ENCODE measurements at regions not wholly inside any gene's neighbourhood (a gene's known extent, or its start where the extent isn't known, plus 50 kb on each side); places are given as distances from the start of the nearest gene placed in this dataset.

DNA sequence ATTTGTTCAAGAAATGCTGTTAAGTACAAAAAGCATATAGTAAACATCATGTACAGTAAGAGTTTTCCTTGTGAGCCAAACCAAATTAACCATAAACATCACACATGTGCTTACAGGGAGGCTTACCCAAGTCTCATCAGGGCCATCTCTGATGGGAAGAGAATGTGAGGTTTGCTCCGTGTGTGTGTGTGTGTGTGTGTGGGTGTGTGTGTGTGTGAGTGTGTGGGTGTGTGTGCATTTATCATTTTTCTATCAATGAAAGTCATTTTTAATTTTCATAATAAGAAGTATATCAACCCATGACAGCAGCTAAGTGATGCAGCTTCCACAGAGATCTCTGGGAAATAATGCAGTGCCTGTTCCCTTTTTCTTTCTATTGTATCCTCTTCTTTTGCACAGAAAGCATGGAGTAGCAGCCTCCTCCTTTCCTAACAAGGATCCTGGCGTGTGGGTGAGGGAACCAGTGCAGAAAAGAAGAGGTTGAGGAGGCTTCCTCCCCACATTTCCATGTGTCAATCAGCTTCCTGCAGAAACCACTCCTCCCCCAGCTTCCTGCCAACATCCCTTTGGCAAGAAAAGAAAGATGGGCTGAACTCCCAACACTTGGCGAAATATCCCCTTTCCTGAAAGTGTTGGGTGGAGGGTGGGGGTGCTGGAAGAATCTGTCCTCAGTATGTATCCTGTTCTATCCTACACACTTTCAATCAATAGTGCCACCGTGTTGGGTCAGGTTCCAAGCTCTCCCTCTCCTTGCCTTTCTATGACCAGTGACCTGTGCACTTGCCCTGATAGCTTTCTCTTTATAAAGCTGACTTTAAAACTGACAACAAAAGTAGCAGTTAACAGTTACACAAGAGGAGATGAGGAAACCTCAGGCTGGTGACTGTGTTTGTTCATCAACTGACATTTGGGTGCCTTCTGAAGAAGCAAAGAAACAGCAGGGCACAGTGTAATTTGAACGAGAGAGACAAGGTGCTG lies 251.8 kb upstream of the CITED2 start:
- Histone ChIP-seq H3K27ac (ENCODE audit: low read depth, low read length) (no peak overlapping the region), H3K4me3 (ENCODE audit: low read length) (no peak overlapping the region), H3K4me1 (ENCODE audit: control insufficient read depth, insufficient read depth, low read length) (no peaks in the 10 kb centered on the region), H3K36me3 (ENCODE audit: control insufficient read depth, insufficient read depth, low read length) (no peaks in the 10 kb centered on the region), H3K27me3 (ENCODE audit: control insufficient read depth, insufficient read depth, low read length) (no peaks in the 10 kb centered on the region), H3K9ac (ENCODE audit: low read length) (no peak overlapping the region)

DNA sequence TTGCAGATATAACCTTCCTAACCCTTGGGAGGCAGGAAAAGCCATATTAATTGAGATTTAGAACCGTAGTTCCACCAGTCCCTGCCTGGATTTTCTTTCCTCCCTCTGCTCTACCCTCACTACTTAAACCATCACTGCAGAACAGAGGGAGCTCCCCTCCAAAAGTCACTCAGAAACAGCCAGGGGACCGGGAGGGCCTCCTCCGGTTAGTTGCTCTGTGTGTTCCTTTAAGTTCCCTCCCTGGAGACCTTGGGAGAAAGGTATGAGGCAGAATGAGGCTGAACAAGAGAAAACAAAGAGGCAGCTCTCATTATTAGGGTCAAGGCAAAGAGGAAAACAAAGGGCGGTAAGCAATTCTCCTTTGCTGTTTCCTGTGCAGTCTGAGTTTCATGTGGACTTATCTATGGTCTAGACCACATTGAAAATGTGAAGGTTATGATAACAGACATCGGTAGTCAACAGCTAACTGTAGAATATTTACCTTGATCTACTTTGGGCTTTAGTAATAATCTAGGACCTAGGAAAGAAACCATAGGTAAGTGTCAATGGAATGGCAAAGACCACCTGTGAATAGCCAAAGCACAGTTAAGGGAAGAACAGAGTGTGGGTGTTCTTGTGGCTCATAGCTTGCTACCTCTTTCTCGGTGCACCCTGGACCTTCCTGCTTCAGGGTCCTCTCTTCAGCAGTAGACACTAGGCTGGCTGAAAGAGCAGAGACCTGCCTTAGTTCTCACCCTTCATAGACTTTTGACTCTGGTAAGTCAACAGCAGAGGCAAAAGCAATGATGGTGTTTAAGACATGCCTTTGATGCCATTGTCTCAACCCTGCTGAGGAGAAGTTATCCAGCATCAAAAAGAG lies 250.9 kb upstream of the CITED2 start:
- Histone ChIP-seq H3K27ac (ENCODE audit: low read depth, low read length) (no peak overlapping the region), H3K4me1 (ENCODE audit: control insufficient read depth, insufficient read depth, low read length) (no peaks in the 10 kb centered on the region), H3K36me3 (ENCODE audit: control insufficient read depth, insufficient read depth, low read length) (no peaks in the 10 kb centered on the region), H3K27me3 (ENCODE audit: control insufficient read depth, insufficient read depth, low read length) (no peaks in the 10 kb centered on the region), H3K4me3 (ENCODE audit: low read length) (no peak overlapping the region), H3K9ac (ENCODE audit: low read length) (no peak overlapping the region)

DNA sequence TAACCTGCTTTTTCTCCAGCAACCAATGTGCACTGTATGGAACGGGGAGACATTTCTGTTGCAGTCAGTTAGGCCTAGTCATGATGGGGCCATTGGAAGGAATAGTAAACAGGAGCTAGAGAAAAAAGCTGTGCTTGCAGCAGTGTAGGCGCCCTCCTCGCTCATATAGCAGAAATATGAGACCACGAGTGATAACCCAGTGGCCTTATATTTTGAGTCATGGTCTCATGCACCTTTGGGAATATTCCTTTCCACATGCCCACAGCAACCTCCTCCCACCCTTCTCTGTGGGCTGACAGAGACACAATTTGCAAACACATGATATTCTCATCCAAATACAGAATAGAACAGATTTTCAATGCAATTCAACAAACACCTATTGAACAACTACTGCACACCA lies 248.9 kb upstream of the CITED2 start:
- Histone ChIP-seq H3K27ac (ENCODE audit: low read depth, low read length) (no peak overlapping the region), H3K36me3 (ENCODE audit: control insufficient read depth, insufficient read depth, low read length) (no peaks in the 10 kb centered on the region), H3K27me3 (ENCODE audit: control insufficient read depth, insufficient read depth, low read length) (no peaks in the 10 kb centered on the region), H3K4me1 (ENCODE audit: control insufficient read depth, insufficient read depth, low read length) (no peaks in the 10 kb centered on the region), H3K4me3 (ENCODE audit: low read length) (no peak overlapping the region), H3K9ac (ENCODE audit: low read length) (no peak overlapping the region)

DNA sequence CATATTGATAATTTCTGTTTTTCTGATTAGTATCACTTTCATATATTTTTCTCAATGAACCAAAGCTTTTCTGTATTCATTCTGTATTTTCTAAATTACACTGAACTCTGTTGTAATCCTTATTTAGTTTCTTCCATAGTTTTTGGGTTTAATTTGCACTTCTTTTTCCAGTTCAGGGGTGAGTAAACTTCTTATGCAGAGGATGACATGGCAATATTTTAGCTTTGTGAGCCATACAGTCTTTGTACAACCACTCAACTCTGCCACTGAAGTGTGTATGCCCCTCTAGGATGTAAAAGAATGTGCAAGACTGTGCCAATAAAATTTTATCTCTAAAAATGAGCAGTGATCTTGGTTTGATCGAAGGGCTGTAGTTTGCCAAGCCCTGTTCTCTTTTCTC lies 239.0 kb upstream of the CITED2 start:
- no peak overlapping the region for H3K27ac ChIP-seq (ENCODE audit: low read depth, low read length)
- no peaks in the 10 kb centered on the region for H3K4me1 ChIP-seq (ENCODE audit: control insufficient read depth, insufficient read depth, low read length)
- no peak overlapping the region for H3K9ac ChIP-seq (ENCODE audit: low read length)
- no peaks in the 10 kb centered on the region for H3K27me3 ChIP-seq (ENCODE audit: control insufficient read depth, insufficient read depth, low read length)
- no peaks in the 10 kb centered on the region for H3K36me3 ChIP-seq (ENCODE audit: control insufficient read depth, insufficient read depth, low read length)
- no peak overlapping the region for H3K4me3 ChIP-seq (ENCODE audit: low read length)

DNA sequence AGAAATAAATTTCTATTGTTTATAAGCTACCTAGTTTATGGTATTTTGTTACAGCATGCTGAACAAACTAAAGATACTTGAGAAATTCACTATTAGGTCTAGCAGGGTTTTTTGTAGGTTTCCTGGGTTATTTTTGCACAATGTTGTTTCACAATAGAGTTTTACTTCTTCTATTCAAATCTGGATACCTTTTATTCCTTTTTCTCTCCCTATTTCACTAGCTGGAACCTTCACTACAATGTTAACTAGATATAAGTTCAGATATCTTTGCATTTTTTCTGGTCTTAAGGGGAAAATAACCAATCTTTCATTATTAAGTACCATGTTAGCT lies 237.7 kb upstream of the CITED2 start:
- no peak overlapping the region for H3K27ac ChIP-seq (ENCODE audit: low read depth, low read length)
- H3K4me1 ChIP-seq (ENCODE audit: control insufficient read depth, insufficient read depth, low read length): no peaks in the 10 kb centered on the region
- no peaks in the 10 kb centered on the region for H3K27me3 ChIP-seq (ENCODE audit: control insufficient read depth, insufficient read depth, low read length)
- H3K36me3 ChIP-seq (ENCODE audit: control insufficient read depth, insufficient read depth, low read length): no peaks in the 10 kb centered on the region
- H3K9ac ChIP-seq (ENCODE audit: low read length): no peak overlapping the region
- H3K4me3 ChIP-seq (ENCODE audit: low read length): no peak overlapping the region

DNA sequence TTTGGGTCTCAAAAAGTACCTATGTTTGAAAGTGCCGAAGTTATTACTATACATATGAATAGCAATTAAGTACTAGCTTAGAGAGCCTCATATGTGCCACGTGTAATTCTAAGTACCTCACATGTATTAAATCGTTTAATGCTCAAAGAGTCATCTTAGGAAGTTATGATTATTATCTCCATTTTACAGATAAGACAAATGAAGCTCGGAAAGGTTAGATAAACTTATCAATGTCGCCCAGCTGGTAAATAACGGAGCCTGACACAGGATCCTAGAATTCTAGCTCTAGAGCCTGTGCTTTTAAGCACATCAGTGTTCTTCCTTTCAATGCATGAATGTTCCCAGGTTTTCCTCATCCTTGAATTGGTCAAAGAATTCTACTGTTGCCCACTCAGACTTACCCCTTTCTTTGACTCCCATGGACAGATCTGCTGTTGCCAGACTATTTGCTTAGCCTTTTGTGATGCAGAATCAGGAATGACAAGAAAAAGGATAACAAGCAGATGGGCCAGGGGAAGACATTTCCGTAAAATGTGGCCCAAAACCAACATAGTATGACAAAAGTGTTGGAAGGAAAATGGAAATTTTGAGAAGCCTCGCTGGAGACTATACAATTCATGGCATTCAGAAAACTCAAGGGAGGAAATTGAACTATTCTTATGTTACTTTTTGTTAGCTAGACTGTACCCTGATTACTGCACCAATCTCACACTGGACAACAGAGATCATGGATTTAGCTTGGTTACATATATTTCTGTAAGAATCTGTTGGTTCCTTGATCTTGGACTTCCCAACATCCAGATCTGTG lies 237.1 kb upstream of the CITED2 start:
- no peaks in the 10 kb centered on the region for H3K27me3 ChIP-seq (ENCODE audit: control insufficient read depth, insufficient read depth, low read length)
- H3K9ac ChIP-seq (ENCODE audit: low read length): no peak overlapping the region
- no peaks in the 10 kb centered on the region for H3K36me3 ChIP-seq (ENCODE audit: control insufficient read depth, insufficient read depth, low read length)
- H3K4me1 ChIP-seq (ENCODE audit: control insufficient read depth, insufficient read depth, low read length): no peaks in the 10 kb centered on the region
- no peak overlapping the region for H3K27ac ChIP-seq (ENCODE audit: low read depth, low read length)
- H3K4me3 ChIP-seq (ENCODE audit: low read length): no peak overlapping the region

DNA sequence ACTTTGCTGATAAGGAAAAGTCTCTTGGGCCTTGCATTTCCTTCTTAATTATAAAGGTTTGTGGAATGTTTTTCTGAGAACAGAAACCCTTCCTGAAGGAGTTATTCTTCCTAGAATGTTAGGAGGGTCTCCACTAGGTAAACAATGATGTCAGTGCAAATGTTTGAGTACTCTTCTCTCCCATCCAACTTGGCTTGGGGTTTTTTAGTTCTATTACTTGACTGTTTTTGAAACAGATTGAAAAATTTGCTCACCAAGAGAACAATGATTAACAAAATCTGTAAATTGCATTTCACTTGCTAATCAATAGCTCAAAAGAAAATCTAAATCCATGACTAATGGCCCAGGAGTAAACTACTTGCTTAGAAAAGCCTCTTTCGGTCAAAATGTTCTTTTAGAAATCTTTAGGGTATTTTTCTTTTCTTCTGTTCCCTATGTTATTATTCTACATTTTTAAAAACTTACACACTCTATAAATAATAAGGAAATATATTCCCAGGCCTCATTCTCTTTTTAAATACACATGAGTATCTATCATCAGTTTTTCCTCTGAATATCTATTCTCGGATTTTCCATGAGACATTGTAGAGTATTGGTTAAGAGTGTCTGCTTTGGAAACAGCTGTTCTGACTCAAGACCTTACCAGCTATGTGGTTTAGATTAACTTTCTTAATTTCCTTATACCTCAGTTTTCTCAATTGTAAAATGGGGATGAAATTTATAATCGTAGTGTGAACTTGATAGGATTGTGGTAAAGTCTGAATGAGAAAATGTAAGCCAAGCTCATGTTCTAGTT lies 234.2 kb upstream of the CITED2 start:
- no peak overlapping the region for H3K27ac ChIP-seq (ENCODE audit: low read depth, low read length)

DNA sequence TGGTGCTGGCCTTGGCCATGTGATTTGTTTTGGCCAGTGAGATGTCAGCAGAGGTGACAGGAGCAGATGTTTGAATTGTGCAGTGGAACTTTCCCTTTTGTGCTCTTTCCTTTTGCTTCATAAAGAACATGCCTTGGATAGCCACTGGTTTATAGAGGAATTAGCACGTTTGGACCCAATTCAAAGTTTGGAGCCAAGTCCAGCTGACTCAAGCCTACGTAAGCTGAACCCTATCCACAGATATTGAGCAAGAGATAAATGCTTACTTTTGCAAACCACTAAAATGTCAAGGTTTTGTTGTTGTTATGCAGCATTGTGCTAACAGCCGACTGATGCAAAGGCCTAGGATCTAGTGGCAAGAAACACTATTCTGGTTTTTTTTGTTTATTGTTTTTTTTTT lies 230.9 kb upstream of the CITED2 start:
- Histone ChIP-seq H3K4me1 (ENCODE audit: control insufficient read depth, insufficient read depth, low read length) (no peaks in the 10 kb centered on the region), H3K36me3 (ENCODE audit: control insufficient read depth, insufficient read depth, low read length) (no peaks in the 10 kb centered on the region), H3K27me3 (ENCODE audit: control insufficient read depth, insufficient read depth, low read length) (no peaks in the 10 kb centered on the region), H3K4me3 (ENCODE audit: low read length) (no peak overlapping the region), H3K9ac (ENCODE audit: low read length) (no peak overlapping the region), H3K27ac (ENCODE audit: low read depth, low read length) (no peak overlapping the region)

More for the DNA sequence above, 234.2 kb upstream of the CITED2 start:
- no peaks in the 10 kb centered on the region for H3K27me3 ChIP-seq (ENCODE audit: control insufficient read depth, insufficient read depth, low read length)
- H3K4me1 ChIP-seq (ENCODE audit: control insufficient read depth, insufficient read depth, low read length): no peaks in the 10 kb centered on the region
- H3K36me3 ChIP-seq (ENCODE audit: control insufficient read depth, insufficient read depth, low read length): no peaks in the 10 kb centered on the region
- no peak overlapping the region for H3K4me3 ChIP-seq (ENCODE audit: low read length)
- H3K9ac ChIP-seq (ENCODE audit: low read length): no peak overlapping the region

DNA sequence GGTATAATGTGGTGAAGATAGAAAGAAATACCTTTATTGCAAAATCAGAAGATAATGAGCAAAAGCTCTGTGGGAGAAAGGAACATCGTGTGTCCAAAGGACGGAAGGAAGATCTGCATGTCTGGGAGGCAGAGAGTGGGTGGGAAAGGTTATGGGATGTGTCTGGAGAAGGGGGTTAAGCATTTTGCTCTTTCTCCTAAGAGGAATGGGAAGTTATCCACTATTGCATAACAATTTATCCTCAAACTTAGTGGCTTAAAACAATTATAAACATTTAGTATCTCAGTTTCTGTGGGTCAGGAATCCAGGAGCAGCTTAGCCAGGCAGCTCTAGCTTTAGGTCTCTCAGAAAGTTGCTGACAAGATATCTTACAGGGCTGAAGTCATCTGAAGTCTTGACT lies 229.1 kb upstream of the CITED2 start:
- Histone ChIP-seq H3K4me1 (ENCODE audit: control insufficient read depth, insufficient read depth, low read length) (peaks cover 2% of the 10 kb centered on the region), H3K9ac (ENCODE audit: low read length) (no peak overlapping the region), H3K4me3 (ENCODE audit: low read length) (no peak overlapping the region), H3K36me3 (ENCODE audit: control insufficient read depth, insufficient read depth, low read length) (no peaks in the 10 kb centered on the region), H3K27me3 (ENCODE audit: control insufficient read depth, insufficient read depth, low read length) (no peaks in the 10 kb centered on the region), H3K27ac (ENCODE audit: low read depth, low read length) (no peak overlapping the region)

DNA sequence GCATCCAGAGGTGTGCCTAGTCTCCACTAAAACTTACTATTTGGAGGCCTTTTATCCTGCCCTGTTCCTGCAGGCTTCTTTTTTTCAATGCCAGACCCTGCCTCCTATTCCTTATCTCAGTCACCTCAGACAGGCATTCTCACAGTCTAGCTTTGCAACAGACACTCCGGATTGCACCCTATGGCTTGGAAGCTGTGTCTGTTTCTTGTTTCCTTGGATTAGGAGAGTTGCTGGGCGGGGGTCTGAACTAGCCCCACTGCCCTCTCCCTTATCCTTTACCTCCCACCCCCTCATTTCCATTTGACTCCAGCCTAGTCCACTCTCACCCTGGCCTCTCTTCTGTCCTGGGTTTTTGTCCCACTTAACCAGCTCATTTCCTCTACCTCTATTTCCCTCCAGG lies 228.1 kb upstream of the CITED2 start:
- peaks cover 11% of the 10 kb centered on the region for H3K4me1 ChIP-seq (ENCODE audit: control insufficient read depth, insufficient read depth, low read length)
- H3K27ac ChIP-seq (ENCODE audit: low read depth, low read length): no peak overlapping the region
- no peak overlapping the region for H3K4me3 ChIP-seq (ENCODE audit: low read length)
- H3K27me3 ChIP-seq (ENCODE audit: control insufficient read depth, insufficient read depth, low read length): no peaks in the 10 kb centered on the region
- no peaks in the 10 kb centered on the region for H3K36me3 ChIP-seq (ENCODE audit: control insufficient read depth, insufficient read depth, low read length)
- no peak overlapping the region for H3K9ac ChIP-seq (ENCODE audit: low read length)

DNA sequence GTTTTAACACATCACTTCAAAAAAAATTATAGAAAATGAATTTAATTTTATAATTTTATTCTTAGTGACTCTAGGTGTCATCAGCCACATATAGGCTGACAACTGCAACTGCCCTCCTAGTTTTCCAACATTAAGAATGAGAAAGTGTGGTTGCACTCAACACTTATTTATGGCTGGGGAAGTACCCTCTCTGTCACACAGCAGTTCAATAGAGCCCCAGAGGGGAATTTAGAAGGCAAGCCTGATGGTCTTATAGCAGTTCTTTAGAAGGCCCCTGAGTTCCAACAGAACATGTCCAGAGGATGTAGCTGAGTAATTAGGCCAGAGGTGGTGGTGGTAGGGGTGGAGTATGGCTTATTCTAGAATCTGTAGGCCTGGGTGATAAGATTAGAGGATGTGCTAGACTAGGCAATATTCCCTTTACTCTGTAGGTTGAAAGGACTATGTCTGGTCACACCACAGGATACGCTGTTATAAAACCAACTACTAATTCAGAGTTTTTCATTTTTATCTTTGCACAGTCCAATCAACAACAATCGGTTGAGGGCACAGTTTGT lies 226.5 kb upstream of the CITED2 start:
- Histone ChIP-seq H3K4me3 (ENCODE audit: low read length) (no peak overlapping the region), H3K27ac (ENCODE audit: low read depth, low read length) (no peak overlapping the region), H3K4me1 (ENCODE audit: control insufficient read depth, insufficient read depth, low read length) (peaks cover 23% of the 10 kb centered on the region), H3K27me3 (ENCODE audit: control insufficient read depth, insufficient read depth, low read length) (no peaks in the 10 kb centered on the region), H3K36me3 (ENCODE audit: control insufficient read depth, insufficient read depth, low read length) (no peaks in the 10 kb centered on the region), H3K9ac (ENCODE audit: low read length) (no peak overlapping the region)

Measured in rectal smooth muscle tissue (tissue), 1 donor.